ENCODE measurements at regions not wholly inside any gene's neighbourhood (a gene's known extent, or its start where the extent isn't known, plus 50 kb on each side); places are given as distances from the start of the nearest gene placed in this dataset.
"Not testable (repeated sequence)": the region's sequence is repeated elsewhere in the genome, so short reads cannot be mapped to it uniquely, and the experiment has no call there.

- not testable (repeated sequence) for TF ChIP-seq POLR2AphosphoS5, POU2F2 (IDR thresholded peaks at IDR 0.05; ENCODE audit: low read depth, low read length)
Observed at GRCh38 chr7:46751927-46752723, 829.8 kb downstream of the TNS3 start.
